ENCODE measurements at regions not wholly inside any gene's neighbourhood (a gene's known extent, or its start where the extent isn't known, plus 50 kb on each side); places are given as distances from the start of the nearest gene placed in this dataset.

DNA sequence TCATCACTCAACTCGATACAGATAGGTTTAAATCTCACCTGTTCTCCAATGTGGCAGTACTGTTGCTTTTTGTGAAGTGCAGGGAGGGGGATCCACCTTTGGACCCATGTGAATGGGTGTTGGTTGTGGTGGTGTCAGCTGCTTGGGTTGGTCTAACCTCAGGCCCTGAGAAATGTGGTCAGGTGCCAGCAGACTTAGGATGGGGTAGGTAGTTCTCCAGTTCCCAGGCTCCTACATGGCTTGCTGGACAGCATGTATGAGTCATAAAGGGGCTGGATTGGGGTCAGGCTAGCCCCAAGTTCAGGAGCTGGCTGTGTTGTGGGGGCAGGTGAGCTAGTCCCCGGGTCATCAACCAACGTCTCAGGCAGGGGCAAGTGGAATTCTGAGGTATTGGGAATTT is 472.6 kb upstream of the CNTNAP2 start:
- H3K9me3 ChIP-seq, result peaks cover 4% of the 10 kb centered on the region; the same call in 1 of the 3 replicates
- H3K4me1 ChIP-seq, result no peaks in the 10 kb centered on the region
- no peak overlapping the region for H3K4me3 ChIP-seq
- H3K4me2 ChIP-seq, result no peak overlapping the region
- no peak for DNase-seq (ENCODE audit: low read depth in 1 of 2, low spot score in 1 of 2)
- CTCF ChIA-PET, result interaction anchor here (1.0 kb wide), 1 partner anchor 12 kb away, joined by 3 read pairs; no protein-coding TSS in a partner anchor
- WGBS (ENCODE audit: missing lambda C conversion rate), result 0% methylated on average over 3 of the region's 3 CpGs
- no peak for ATAC-seq
- FAIRE-seq, result no peak
- POLR2A ChIA-PET, result no interaction called here
- no peak overlapping the region for H3K27ac ChIP-seq
- TF ChIP-seq HEYL (CRISPR knock-in tag; IDR thresholded peaks at IDR 0.05), result no peak

DNA sequence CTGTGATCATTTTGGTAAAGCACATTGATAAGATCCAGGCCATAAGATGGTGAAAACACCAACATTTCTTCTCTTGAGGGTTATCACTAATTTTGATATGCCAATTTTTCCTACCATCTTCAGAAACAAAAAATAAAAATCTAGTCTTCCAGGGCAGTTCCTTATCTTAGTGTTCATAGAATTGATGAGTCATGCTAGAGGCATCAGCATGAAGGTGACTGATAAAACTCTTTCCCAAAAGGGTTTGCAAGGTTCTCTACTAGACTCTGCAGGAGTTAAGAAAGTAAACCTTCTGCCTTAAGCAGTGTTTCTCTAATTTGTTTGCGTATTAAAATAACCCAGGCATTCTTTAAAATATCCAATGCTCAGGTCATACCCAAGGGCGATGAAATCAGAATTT is 483.1 kb upstream of the CNTNAP2 start:
- 10% methylated on average over 2 of the region's 2 CpGs for WGBS (ENCODE audit: missing lambda C conversion rate)
- ATAC-seq (no peak), FAIRE-seq (no peak), DNase-seq (ENCODE audit: low read depth in 1 of 2, low spot score in 1 of 2) (no peak)
- Histone ChIP-seq H3K27ac (no peak overlapping the region), H3K4me1 (no peaks in the 10 kb centered on the region), H3K4me3 (no peak overlapping the region), H3K4me2 (no peak overlapping the region), H3K9me3 (no peaks in the 10 kb centered on the region)
- ChIA-PET POLR2A (no interaction called here), CTCF (no interaction called here)
- TF ChIP-seq MAFK (IDR thresholded peaks at IDR 0.05; ENCODE audit: partially characterized antibody), result peak; percentile 59
- TF ChIP-seq NFE2L2 (conservative IDR thresholded peaks at IDR 0.05; ENCODE audit: low read length), result peak; percentile 81
- no peak for TF ChIP-seq GATA3 (IDR thresholded peaks at IDR 0.05; ENCODE audit: borderline replicate concordance)

DNA sequence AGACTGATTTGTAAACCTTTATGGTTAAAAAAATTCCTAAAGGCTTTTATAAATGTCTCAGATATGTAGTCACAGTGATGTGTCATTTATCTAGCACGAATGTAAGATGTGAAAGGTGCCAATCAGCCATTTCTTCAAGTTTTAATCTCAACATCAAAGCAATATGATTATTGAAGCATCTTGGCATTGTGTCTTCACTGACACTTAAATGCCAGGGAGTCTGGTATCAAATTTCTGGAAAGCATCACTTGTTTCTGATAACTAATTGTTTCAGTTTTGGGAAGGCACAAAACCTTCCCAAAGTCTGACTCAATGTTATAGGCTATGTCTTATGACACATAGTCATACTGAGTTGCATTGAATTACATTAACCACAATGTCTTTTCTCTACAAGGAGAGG is 492.0 kb upstream of the CNTNAP2 start:
- TF ChIP-seq KDM5A (IDR thresholded peaks at IDR 0.05), result no peak
- TF ChIP-seq ZFP36 (IDR thresholded peaks at IDR 0.05; ENCODE audit: borderline replicate concordance, partially characterized antibody), result no peak
- TF ChIP-seq ZNF302 (CRISPR knock-in tag; IDR thresholded peaks at IDR 0.05), result no peak
- no peak for TF ChIP-seq NPAS2 (CRISPR knock-in tag; IDR thresholded peaks at IDR 0.05; ENCODE audit: borderline replicate concordance)
- no peak for TF ChIP-seq ESRRA (IDR thresholded peaks at IDR 0.05; ENCODE audit: borderline replicate concordance, low read length)
- TF ChIP-seq FOSB (CRISPR knock-in tag; IDR thresholded peaks at IDR 0.05), result no peak
- no peak for TF ChIP-seq TFCP2L1 (CRISPR knock-in tag; IDR thresholded peaks at IDR 0.05)
- TF ChIP-seq SMC3 (IDR thresholded peaks at IDR 0.05), result no peak
- no peak for TF ChIP-seq NR3C1 (IDR thresholded peaks at IDR 0.05)
- no peak for TF ChIP-seq HEYL (CRISPR knock-in tag; IDR thresholded peaks at IDR 0.05)
- no peak for TF ChIP-seq RFX5 (IDR thresholded peaks at IDR 0.05)
- TF ChIP-seq, protein P1, sequence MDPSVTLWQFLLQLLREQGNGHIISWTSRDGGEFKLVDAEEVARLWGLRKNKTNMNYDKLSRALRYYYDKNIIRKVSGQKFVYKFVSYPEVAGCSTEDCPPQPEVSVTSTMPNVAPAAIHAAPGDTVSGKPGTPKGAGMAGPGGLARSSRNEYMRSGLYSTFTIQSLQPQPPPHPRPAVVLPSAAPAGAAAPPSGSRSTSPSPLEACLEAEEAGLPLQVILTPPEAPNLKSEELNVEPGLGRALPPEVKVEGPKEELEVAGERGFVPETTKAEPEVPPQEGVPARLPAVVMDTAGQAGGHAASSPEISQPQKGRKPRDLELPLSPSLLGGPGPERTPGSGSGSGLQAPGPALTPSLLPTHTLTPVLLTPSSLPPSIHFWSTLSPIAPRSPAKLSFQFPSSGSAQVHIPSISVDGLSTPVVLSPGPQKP (IDR thresholded peaks at IDR 0.05; ENCODE audit: low read depth, low read length), result no peak
- TF ChIP-seq, protein P2, sequence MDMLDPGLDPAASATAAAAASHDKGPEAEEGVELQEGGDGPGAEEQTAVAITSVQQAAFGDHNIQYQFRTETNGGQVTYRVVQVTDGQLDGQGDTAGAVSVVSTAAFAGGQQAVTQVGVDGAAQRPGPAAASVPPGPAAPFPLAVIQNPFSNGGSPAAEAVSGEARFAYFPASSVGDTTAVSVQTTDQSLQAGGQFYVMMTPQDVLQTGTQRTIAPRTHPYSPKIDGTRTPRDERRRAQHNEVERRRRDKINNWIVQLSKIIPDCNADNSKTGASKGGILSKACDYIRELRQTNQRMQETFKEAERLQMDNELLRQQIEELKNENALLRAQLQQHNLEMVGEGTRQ (IDR thresholded peaks at IDR 0.05), result no peak
- no peak for TF ChIP-seq ZC3H11A (IDR thresholded peaks at IDR 0.05)
- no peak for TF ChIP-seq CEBPB (IDR thresholded peaks at IDR 0.05)
- DNase-seq (ENCODE audit: low read depth in 1 of 2, low spot score in 1 of 2), result no peak
- ChIA-PET POLR2A (no interaction called here), CTCF (no interaction called here)
- no peak for FAIRE-seq
- no peak for ATAC-seq
- H3K4me3 ChIP-seq, result no peak overlapping the region
- H3K9me3 ChIP-seq, result no peaks in the 10 kb centered on the region
- no peak overlapping the region for H3K4me2 ChIP-seq
- H3K27ac ChIP-seq, result no peak overlapping the region
- no peaks in the 10 kb centered on the region for H3K4me1 ChIP-seq
- 3% methylated on average over 1 of the region's 1 CpG for WGBS (ENCODE audit: missing lambda C conversion rate)

DNA sequence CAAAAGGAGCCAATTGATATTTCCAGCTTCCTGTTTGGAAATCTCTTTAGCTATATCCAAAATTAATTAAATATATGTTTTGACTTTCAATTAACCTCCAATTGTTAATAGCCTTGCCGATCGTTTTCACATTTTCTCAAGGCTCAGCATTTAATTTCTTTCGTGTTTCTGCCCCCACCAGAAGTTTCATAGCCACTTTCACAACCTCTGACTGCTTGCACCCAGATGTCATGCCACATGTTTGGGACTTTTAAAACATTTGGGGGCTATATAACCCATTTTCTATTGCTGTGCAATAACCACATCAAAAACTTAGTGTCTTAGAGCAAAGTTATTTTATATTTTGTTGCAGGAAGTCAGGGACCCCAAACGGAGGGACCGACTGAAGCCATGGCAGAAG is 510.6 kb upstream of the CNTNAP2 start:
- ATAC-seq (no peak), DNase-seq (ENCODE audit: low read depth in 1 of 2, low spot score in 1 of 2) (no peak), FAIRE-seq (no peak)
- Histone ChIP-seq H3K4me2 (no peak overlapping the region), H3K4me3 (no peak overlapping the region), H3K9me3 (no peaks in the 10 kb centered on the region; the same call in 2 of the 3 replicates), H3K27ac (no peak overlapping the region), H3K4me1 (no peaks in the 10 kb centered on the region)
- 32% methylated on average over 5 of the region's 5 CpGs for WGBS (ENCODE audit: missing lambda C conversion rate)
- ChIA-PET POLR2A (no interaction called here), CTCF (no interaction called here)
- no peak for TF ChIP-seq JUN (IDR thresholded peaks at IDR 0.05)
- TF ChIP-seq RFX5 (IDR thresholded peaks at IDR 0.05), result no peak
- TF ChIP-seq ZSCAN20 (CRISPR knock-in tag; IDR thresholded peaks at IDR 0.05), result no peak
- TF ChIP-seq CBX2 (IDR thresholded peaks at IDR 0.05; ENCODE audit: borderline replicate concordance, low read depth), result no peak
- no peak for TF ChIP-seq ZNF302 (CRISPR knock-in tag; IDR thresholded peaks at IDR 0.05)
- TF ChIP-seq RAD21 (conservative IDR thresholded peaks at IDR 0.05 in 1 of 2, IDR thresholded peaks at IDR 0.05 in 1 of 2), result no peak
- TF ChIP-seq SMC3 (IDR thresholded peaks at IDR 0.05), result no peak
- no peak for TF ChIP-seq RARB (CRISPR knock-in tag; IDR thresholded peaks at IDR 0.05)
- no peak for TF ChIP-seq CBX8 (IDR thresholded peaks at IDR 0.05)
- no peak for TF ChIP-seq PHF8 (IDR thresholded peaks at IDR 0.05; ENCODE audit: borderline replicate concordance, low read depth)
- TF ChIP-seq, protein P2 (IDR thresholded peaks at IDR 0.05), result no peak
- no peak for TF ChIP-seq SREBF2 (IDR thresholded peaks at IDR 0.05)
- no peak for TF ChIP-seq CHD4 (IDR thresholded peaks at IDR 0.05; ENCODE audit: borderline replicate concordance)
- TF ChIP-seq CEBPB (IDR thresholded peaks at IDR 0.05), result no peak
- TF ChIP-seq ESRRA (IDR thresholded peaks at IDR 0.05; ENCODE audit: borderline replicate concordance, low read length), result no peak
- no peak for TF ChIP-seq MAZ (IDR thresholded peaks at IDR 0.05; ENCODE audit: borderline replicate concordance, low read depth, low read length)
- TF ChIP-seq, protein P3, sequence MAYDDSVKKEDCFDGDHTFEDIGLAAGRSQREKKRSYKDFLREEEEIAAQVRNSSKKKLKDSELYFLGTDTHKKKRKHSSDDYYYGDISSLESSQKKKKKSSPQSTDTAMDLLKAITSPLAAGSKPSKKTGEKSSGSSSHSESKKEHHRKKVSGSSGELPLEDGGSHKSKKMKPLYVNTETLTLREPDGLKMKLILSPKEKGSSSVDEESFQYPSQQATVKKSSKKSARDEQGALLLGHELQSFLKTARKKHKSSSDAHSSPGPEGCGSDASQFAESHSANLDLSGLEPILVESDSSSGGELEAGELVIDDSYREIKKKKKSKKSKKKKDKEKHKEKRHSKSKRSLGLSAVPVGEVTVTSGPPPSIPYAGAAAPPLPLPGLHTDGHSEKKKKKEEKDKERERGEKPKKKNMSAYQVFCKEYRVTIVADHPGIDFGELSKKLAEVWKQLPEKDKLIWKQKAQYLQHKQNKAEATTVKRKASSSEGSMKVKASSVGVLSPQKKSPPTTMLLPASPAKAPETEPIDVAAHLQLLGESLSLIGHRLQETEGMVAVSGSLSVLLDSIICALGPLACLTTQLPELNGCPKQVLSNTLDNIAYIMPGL (CRISPR knock-in tag; IDR thresholded peaks at IDR 0.05; ENCODE audit: borderline replicate concordance), result no peak

All from A549 (cell line).